Kidney (tissue), 13 donors: ENCODE measurements at regions not wholly inside any gene's neighbourhood (a gene's known extent, or its start where the extent isn't known, plus 50 kb on each side); places are given as distances from the start of the nearest gene placed in this dataset.
"Not testable (repeated sequence)": the region's sequence is repeated elsewhere in the genome, so short reads cannot be mapped to it uniquely, and the experiment has no call there.

Experiments
- DNase-seq, 5 donors: peaks; one replicate each; pipeline ENCODE4 v3.0.0-alpha.2; 2013 to 2020
- FAIRE-seq: peaks from 2 replicates; lab custom pipeline; 2012; peaks lifted over from hg19 to GRCh38; lab: Jason Lieb, UNC
- H3K27ac ChIP-seq, 2 donors: one replicate each; pipeline ENCODE4 v1.7.0; 2013; ENCODE audit warnings: low read depth in 2 of 2, low read length in 2 of 2, inconsistent platforms in 1 of 2
- H3K27me3 ChIP-seq: one replicate; pipeline ENCODE4 v1.7.1; 2013; ENCODE audit warnings: low read length, inconsistent platforms; ENCODE audit not compliant: control insufficient read depth, insufficient read depth
- H3K36me3 ChIP-seq, 3 donors: one replicate each; pipeline versions ENCODE4 v1.7.0 to v1.7.1; 2013; ENCODE audit warnings: low read length in 3 of 3, control low read depth in 1 of 3, inconsistent platforms in 1 of 3; ENCODE audit not compliant: insufficient read depth in 3 of 3, control insufficient read depth in 2 of 3
- H3K4me1 ChIP-seq, 3 donors: one replicate each; pipeline versions ENCODE4 v1.7.0 to v1.7.1; 2013; ENCODE audit warnings: low read length in 3 of 3, inconsistent platforms in 1 of 3, low read depth in 1 of 3; ENCODE audit not compliant: control insufficient read depth in 2 of 3, insufficient read depth in 2 of 3
- H3K4me3 ChIP-seq, 3 donors: one replicate each; pipeline versions ENCODE4 v1.7.0 to v1.8.1; 2013; ENCODE audit warnings: low read length in 3 of 3, control low read depth in 1 of 3, inconsistent platforms in 1 of 3
- H3K9ac ChIP-seq, 3 donors: one replicate each; pipeline versions ENCODE4 v1.7.0 to v1.7.1; 2013; ENCODE audit warnings: low read length in 3 of 3, control low read depth in 1 of 3, inconsistent platforms in 1 of 3
- H3K9me3 ChIP-seq, 3 donors: one replicate each; pipeline versions ENCODE4 v1.7.0 to v1.7.1; 2013; ENCODE audit warnings: low read length in 3 of 3, control low read depth in 1 of 3, inconsistent platforms in 1 of 3; ENCODE audit not compliant: control insufficient read depth in 2 of 3, insufficient read depth in 1 of 3
- intact Hi-C: fragments of 100-400 bp; cut with DNase I; formaldehyde crosslinking; loops from one replicate; pipeline ENCODE4 v1.11.1; 2022
- TF ChIP-seq, protein P1 (sequence below): IDR thresholded peaks from 3 replicates; pipeline ENCODE4 v1.5.1; 2012; ENCODE audit warnings: mild to moderate bottlenecking, moderate library complexity, borderline replicate concordance; ENCODE audit not compliant: insufficient read depth; ENCODE audit errors: extremely low read depth
- donor health status: control.
- donor health status: control.
- donor health status: control.
- donor health status: control.
- donor health status: control.
- donor health status: DM: yes; HTN: yes; CAD: no.
- donor health status: Normal renal cell carcinoma (clear cell type).

GRCh38 chrX:130545796-130546195, 144.0 kb downstream of the RBMX2 start:
- Histone ChIP-seq H3K36me3 (no peaks in the 10 kb centered on the region), H3K9me3 (no peaks in the 10 kb centered on the region), H3K4me1 (no peaks in the 10 kb centered on the region), H3K4me3 (no peak overlapping the region), H3K27ac (no peak overlapping the region), H3K9ac (no peak overlapping the region), H3K27me3 (no peaks in the 10 kb centered on the region)
- intact Hi-C loops = no loop called here
- DNase-seq (no peak), FAIRE-seq (no peak)
- TF ChIP-seq, protein P1, sequence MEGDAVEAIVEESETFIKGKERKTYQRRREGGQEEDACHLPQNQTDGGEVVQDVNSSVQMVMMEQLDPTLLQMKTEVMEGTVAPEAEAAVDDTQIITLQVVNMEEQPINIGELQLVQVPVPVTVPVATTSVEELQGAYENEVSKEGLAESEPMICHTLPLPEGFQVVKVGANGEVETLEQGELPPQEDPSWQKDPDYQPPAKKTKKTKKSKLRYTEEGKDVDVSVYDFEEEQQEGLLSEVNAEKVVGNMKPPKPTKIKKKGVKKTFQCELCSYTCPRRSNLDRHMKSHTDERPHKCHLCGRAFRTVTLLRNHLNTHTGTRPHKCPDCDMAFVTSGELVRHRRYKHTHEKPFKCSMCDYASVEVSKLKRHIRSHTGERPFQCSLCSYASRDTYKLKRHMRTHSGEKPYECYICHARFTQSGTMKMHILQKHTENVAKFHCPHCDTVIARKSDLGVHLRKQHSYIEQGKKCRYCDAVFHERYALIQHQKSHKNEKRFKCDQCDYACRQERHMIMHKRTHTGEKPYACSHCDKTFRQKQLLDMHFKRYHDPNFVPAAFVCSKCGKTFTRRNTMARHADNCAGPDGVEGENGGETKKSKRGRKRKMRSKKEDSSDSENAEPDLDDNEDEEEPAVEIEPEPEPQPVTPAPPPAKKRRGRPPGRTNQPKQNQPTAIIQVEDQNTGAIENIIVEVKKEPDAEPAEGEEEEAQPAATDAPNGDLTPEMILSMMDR = no peak

- intact Hi-C loops, H3K9me3 ChIP-seq, DNase-seq, H3K27me3 ChIP-seq, H3K4me1 ChIP-seq, H3K9ac ChIP-seq, H3K4me3 ChIP-seq, H3K36me3 ChIP-seq, H3K27ac ChIP-seq, FAIRE-seq: not testable (repeated sequence)
These were observed 147.6 kb downstream of the RBMX2 start for GRCh38 chrX:130549382-130549781.

- FAIRE-seq (no peak), DNase-seq (no peak)
- intact Hi-C loops = no loop called here
- Histone ChIP-seq H3K9ac (no peak overlapping the region), H3K9me3 (no peaks in the 10 kb centered on the region), H3K27me3 (no peaks in the 10 kb centered on the region), H3K36me3 (no peaks in the 10 kb centered on the region), H3K4me1 (no peaks in the 10 kb centered on the region), H3K4me3 (no peak overlapping the region), H3K27ac (no peak overlapping the region)
- TF ChIP-seq, protein P1 = no peak
These were observed 148.6 kb downstream of the RBMX2 start for GRCh38 chrX:130550351-130550750.

DNA sequence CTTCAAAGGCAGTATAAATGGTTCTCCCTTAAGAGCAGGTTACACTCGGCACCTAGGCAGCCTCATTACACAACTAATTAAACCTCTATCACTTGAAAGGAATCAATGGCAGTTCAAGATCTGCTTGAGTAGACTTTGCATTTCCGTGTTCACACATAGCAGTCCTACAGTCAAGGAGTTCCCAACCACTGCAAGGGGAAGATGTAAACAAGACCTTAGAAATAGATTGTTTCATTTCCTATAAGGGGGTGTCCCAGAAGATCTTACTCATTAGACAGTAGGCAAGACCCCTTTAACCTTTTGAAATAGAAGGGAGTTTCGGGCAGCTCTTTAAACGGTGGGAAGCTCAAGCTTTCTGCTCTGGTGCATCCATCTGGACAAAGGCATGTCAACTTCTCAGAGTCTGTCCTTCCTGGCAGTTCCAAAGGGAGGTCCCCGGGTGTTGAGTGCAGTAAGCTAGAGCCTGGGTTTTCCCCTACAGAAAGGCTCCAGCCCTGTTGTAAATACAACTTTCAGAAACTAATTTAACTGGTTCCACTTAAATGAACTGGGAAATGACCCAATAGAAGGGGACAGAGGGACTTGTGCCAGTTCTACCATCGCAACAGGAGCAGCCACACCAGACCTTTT, 150.8 kb downstream of the RBMX2 start:
- TF ChIP-seq, protein P1 = no peak
- Histone ChIP-seq H3K4me1 (no peaks in the 10 kb centered on the region), H3K4me3 (no peak overlapping the region), H3K9ac (no peak overlapping the region), H3K27ac (no peak overlapping the region), H3K27me3 (no peaks in the 10 kb centered on the region), H3K9me3 (no peaks in the 10 kb centered on the region), H3K36me3 (no peaks in the 10 kb centered on the region)
- intact Hi-C loops = no loop called here
- peak in 2 of 5 donors; percentile 19 to 34 for DNase-seq
- FAIRE-seq = no peak
